Cardiac fibroblast (primary cell): ENCODE measurements at regions not wholly inside any gene's neighbourhood (a gene's known extent, or its start where the extent isn't known, plus 50 kb on each side); places are given as distances from the start of the nearest gene placed in this dataset.
"Not testable (repeated sequence)": the region's sequence is repeated elsewhere in the genome, so short reads cannot be mapped to it uniquely, and the experiment has no call there.

ENCODE experiments used
- DNase-seq, 2 donors: peaks; one replicate each; pipeline versions ENCODE4 v3.0.0 to v3.0.0-alpha.2; 2010; ENCODE audit warnings: low read depth in 2 of 2
- H3K4me3 ChIP-seq, 2 donors: replicated peaks in 1 of 2; 1 replicate in 1 of 2; 2 replicates in 1 of 2; pipeline ENCODE4 v1.5.1; 2011; ENCODE audit warnings: low read depth in 2 of 2, low read length in 2 of 2, mild to moderate bottlenecking in 2 of 2, moderate library complexity in 1 of 2
- TF ChIP-seq, protein P1 (sequence below): IDR thresholded peaks from one replicate; pipeline ENCODE4 v1.5.1; 2011; ENCODE audit warnings: low read depth, mild to moderate bottlenecking, low read length, inconsistent platforms

- DNase-seq = peak in 1 of 2 donors; percentile 37
- TF ChIP-seq, protein P1, sequence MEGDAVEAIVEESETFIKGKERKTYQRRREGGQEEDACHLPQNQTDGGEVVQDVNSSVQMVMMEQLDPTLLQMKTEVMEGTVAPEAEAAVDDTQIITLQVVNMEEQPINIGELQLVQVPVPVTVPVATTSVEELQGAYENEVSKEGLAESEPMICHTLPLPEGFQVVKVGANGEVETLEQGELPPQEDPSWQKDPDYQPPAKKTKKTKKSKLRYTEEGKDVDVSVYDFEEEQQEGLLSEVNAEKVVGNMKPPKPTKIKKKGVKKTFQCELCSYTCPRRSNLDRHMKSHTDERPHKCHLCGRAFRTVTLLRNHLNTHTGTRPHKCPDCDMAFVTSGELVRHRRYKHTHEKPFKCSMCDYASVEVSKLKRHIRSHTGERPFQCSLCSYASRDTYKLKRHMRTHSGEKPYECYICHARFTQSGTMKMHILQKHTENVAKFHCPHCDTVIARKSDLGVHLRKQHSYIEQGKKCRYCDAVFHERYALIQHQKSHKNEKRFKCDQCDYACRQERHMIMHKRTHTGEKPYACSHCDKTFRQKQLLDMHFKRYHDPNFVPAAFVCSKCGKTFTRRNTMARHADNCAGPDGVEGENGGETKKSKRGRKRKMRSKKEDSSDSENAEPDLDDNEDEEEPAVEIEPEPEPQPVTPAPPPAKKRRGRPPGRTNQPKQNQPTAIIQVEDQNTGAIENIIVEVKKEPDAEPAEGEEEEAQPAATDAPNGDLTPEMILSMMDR = no peak
- H3K4me3 ChIP-seq = no peak overlapping the region
These were observed 72.2 kb upstream of the SPTLC3 start for GRCh38 chr20:12936524-12936923.

DNA sequence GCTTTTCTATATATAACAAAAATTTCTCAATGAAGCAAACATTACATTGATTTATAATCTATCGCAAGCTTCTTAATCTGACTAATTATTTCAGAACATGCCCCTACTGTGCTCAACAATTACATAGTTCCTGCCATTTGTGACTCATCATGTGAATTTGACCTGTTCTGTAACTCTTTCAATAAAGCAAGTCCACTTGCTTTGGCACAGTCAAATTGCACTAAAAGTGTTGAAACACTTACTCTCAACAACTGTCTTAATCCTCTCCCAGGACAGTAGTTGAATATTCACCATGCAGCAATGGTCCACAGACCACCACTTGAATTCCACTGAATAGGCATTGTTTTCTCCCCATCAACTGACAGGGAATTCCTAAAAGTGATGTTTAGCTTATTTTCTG lies 67.7 kb upstream of the SPTLC3 start:
- DNase-seq = peak in 1 of 2 donors; percentile 29
- TF ChIP-seq, protein P1 = no peak
- no peak overlapping the region for H3K4me3 ChIP-seq

DNA sequence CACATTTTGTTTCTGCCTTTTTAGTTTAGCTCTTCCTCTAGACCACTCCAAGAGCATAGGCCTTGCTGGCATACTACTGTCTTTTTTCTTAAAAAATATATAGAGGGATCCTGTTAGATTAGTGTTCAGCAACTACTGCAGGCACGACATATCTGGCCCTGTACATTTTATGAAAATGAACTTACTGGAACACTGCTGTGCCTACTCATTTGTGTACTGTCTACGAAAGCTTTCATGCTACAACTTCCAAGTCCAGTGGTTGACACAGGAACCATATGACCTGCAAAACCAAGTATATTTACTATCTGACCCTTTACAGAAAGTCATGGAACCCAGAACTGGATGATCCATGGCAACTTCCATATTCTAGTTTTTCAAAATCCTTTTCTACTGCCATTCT lies 66.6 kb upstream of the SPTLC3 start:
- no peak overlapping the region for H3K4me3 ChIP-seq
- TF ChIP-seq, protein P1 = no peak
- no peak for DNase-seq

DNA sequence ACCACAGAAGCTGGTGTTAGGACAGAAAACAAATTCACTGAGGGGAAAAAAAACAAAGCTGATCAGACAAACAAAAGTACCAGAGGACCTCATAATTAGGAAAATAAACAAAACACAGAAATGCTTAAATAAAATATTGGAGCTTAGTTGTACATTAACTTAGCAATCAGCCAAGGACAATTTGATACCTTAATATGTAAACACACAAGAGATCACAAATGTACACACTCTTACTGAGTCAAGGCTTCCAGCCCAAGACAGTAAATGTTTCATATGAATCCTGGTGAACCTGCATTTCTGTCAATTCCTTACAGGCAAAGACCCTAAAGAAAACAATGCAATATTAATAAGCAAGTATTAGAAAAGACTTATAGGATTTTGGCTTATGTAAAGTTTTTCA lies 62.0 kb upstream of the SPTLC3 start:
- DNase-seq = no peak
- TF ChIP-seq, protein P1 = no peak

DNA sequence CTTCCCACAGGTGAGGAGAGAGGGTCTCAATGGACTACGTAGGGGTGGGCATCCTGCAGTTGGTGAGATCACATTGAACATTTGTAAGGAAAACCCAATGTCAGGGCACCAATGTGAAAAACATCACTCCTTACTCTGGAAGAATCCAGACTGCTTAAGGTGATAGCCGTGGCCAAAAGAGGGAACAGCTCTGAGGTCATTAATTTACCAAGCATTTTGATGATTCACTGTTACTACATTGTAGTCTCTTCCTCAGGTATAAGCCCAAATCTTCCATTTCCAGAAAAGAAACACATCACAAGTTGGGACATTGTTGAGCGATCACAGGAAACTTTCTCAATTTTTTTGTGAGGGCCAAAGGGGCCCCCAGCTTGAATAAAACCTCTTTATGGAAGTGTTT lies 61.1 kb upstream of the SPTLC3 start:
- DNase-seq = no peak
- TF ChIP-seq, protein P1 = no peak
- H3K4me3 ChIP-seq = no peak overlapping the region

More for the DNA sequence above, 62.0 kb upstream of the SPTLC3 start:
- H3K4me3 ChIP-seq = no peak overlapping the region

- no peak overlapping the region for H3K4me3 ChIP-seq
- TF ChIP-seq, protein P1 = no peak
- peak in 1 of 2 donors; percentile 38 for DNase-seq
These were observed 59.3 kb upstream of the SPTLC3 start for GRCh38 chr20:12949429-12949980.

- H3K4me3 ChIP-seq, DNase-seq: not testable (repeated sequence)
These were observed 54.5 kb upstream of the SPTLC3 start for GRCh38 chr20:12954254-12954653.
